Natural killer cell treated with Interleukin-12 subunit alpha and Interleukin-12 subunit beta and Interleukin-15 and Interleukin-18, amount 100 ng/mL, for 72 hours (primary cell): ENCODE measurements at regions not wholly inside any gene's neighbourhood (a gene's known extent, or its start where the extent isn't known, plus 50 kb on each side); places are given as distances from the start of the nearest gene placed in this dataset.

Experiments
- ATAC-seq, 2 donors: fragments of 150-1000 bp; cut with Tn5 transposase in 1 of 2; sonication (Bioruptor Pico), chemical (Tn5 transposase) in 1 of 2; 2 replicates each; pipeline ENCODE4 v1.10.0; 2021
- DNase-seq: peaks from one replicate; pipeline ENCODE4 v3.0.0; 2022; ENCODE audit warnings: low spot score
- H3K27ac Mint-ChIP-seq, 2 donors: 1 replicate in 1 of 2; 2 replicates in 1 of 2; pipeline ENCODE4 v1.8.0; 2022; ENCODE audit warnings: mixed read lengths in 2 of 2, mild to moderate bottlenecking in 1 of 2, moderate library complexity in 1 of 2
- H3K27me3 Mint-ChIP-seq, 2 donors: 1 replicate in 1 of 2; 2 replicates in 1 of 2; pipeline ENCODE4 v1.8.0; 2022; ENCODE audit warnings: mixed read lengths in 2 of 2
- H3K36me3 Mint-ChIP-seq: one replicate; pipeline ENCODE4 v1.8.0; 2022; ENCODE audit warnings: mixed read lengths
- H3K4me1 Mint-ChIP-seq, 2 donors: 1 replicate in 1 of 2; 2 replicates in 1 of 2; pipeline ENCODE4 v1.8.0; 2022; ENCODE audit warnings: low read depth in 2 of 2, mixed read lengths in 2 of 2, mild to moderate bottlenecking in 1 of 2
- H3K4me3 Mint-ChIP-seq: one replicate; pipeline ENCODE4 v1.8.0; 2022; ENCODE audit warnings: mixed read lengths
- H3K9me3 Mint-ChIP-seq: 2 replicates; pipeline ENCODE4 v1.8.0; 2022; ENCODE audit warnings: mixed read lengths

- Mint-ChIP-seq H3K4me3 (no peak overlapping the region), H3K36me3 (no peaks in the 10 kb centered on the region), H3K27ac (no peak overlapping the region), H3K9me3 (no peaks in the 10 kb centered on the region), H3K4me1 (no peaks in the 10 kb centered on the region), H3K27me3 (peaks cover 22% of the 10 kb centered on the region in 2 donors)
- no peak for ATAC-seq
- DNase-seq, result no peak
Measured at GRCh38 chr13:52944697-52945096, 83.9 kb upstream of the OLFM4 start.

- H3K4me3 Mint-ChIP-seq, result no peak overlapping the region
- H3K4me1 Mint-ChIP-seq, result no peaks in the 10 kb centered on the region
- DNase-seq (no peak), ATAC-seq (no peak)
- H3K36me3 Mint-ChIP-seq, result no peaks in the 10 kb centered on the region
- no peak overlapping the region for H3K27ac Mint-ChIP-seq
- H3K27me3 Mint-ChIP-seq, result peaks cover 7 to 24% of the 10 kb centered on the region in 2 donors
- no peaks in the 10 kb centered on the region for H3K9me3 Mint-ChIP-seq
Measured at GRCh38 chr13:52938065-52938464, 89.6 kb upstream of the PCDH8 start.

- peaks cover 7 to 24% of the 10 kb centered on the region in 2 donors for H3K27me3 Mint-ChIP-seq
- ATAC-seq (no peak), DNase-seq (no peak)
- H3K36me3 Mint-ChIP-seq, result no peaks in the 10 kb centered on the region
- no peaks in the 10 kb centered on the region for H3K9me3 Mint-ChIP-seq
- no peak overlapping the region for H3K27ac Mint-ChIP-seq
- no peaks in the 10 kb centered on the region for H3K4me1 Mint-ChIP-seq
- H3K4me3 Mint-ChIP-seq, result no peak overlapping the region
Measured at GRCh38 chr13:52936806-52937205, 88.4 kb upstream of the PCDH8 start.

- no peaks in the 10 kb centered on the region for H3K36me3 Mint-ChIP-seq
- no peak for ATAC-seq
- no peak overlapping the region for H3K4me3 Mint-ChIP-seq
Measured at GRCh38 chr13:52934258-52934657, 85.8 kb upstream of the PCDH8 start.

GRCh38 chr13:52933547-52934210 is 85.2 kb upstream of the PCDH8 start:
- H3K4me3 Mint-ChIP-seq, result no peak overlapping the region
- DNase-seq, result no peak
- H3K36me3 Mint-ChIP-seq, result no peaks in the 10 kb centered on the region
- H3K4me1 Mint-ChIP-seq, result no peaks in the 10 kb centered on the region
- H3K27ac Mint-ChIP-seq, result no peak overlapping the region
- H3K27me3 Mint-ChIP-seq, result peaks cover 8 to 39% of the 10 kb centered on the region in 2 donors
- H3K9me3 Mint-ChIP-seq, result no peaks in the 10 kb centered on the region
- ATAC-seq, result no peak

More at GRCh38 chr13:52934258-52934657, 85.8 kb upstream of the PCDH8 start:
- H3K27me3 Mint-ChIP-seq, result peaks cover 5 to 35% of the 10 kb centered on the region in 2 donors
- H3K27ac Mint-ChIP-seq, result no peak overlapping the region
- no peak for DNase-seq
- no peaks in the 10 kb centered on the region for H3K9me3 Mint-ChIP-seq
- no peaks in the 10 kb centered on the region for H3K4me1 Mint-ChIP-seq

GRCh38 chr13:52933099-52933498 is 84.7 kb upstream of the PCDH8 start:
- Mint-ChIP-seq H3K4me1 (no peaks in the 10 kb centered on the region), H3K36me3 (no peaks in the 10 kb centered on the region), H3K4me3 (no peak overlapping the region), H3K27ac (no peak overlapping the region), H3K9me3 (no peaks in the 10 kb centered on the region), H3K27me3 (peaks cover 13 to 44% of the 10 kb centered on the region in 2 donors)
- no peak for ATAC-seq
- no peak for DNase-seq

- no peaks in the 10 kb centered on the region for H3K36me3 Mint-ChIP-seq
- no peaks in the 10 kb centered on the region for H3K4me1 Mint-ChIP-seq
- no peaks in the 10 kb centered on the region for H3K9me3 Mint-ChIP-seq
- H3K27ac Mint-ChIP-seq, result no peak overlapping the region
- H3K4me3 Mint-ChIP-seq, result no peak overlapping the region
- DNase-seq, result no peak
- H3K27me3 Mint-ChIP-seq, result peaks cover 13 to 44% of the 10 kb centered on the region in 2 donors
- no peak for ATAC-seq
Measured at GRCh38 chr13:52932649-52933048, 84.2 kb upstream of the PCDH8 start.

- Mint-ChIP-seq H3K36me3 (no peaks in the 10 kb centered on the region), H3K9me3 (no peaks in the 10 kb centered on the region), H3K27me3 (peaks cover 14 to 45% of the 10 kb centered on the region in 2 donors), H3K4me3 (no peak overlapping the region), H3K27ac (no peak overlapping the region), H3K4me1 (no peaks in the 10 kb centered on the region)
- DNase-seq, result no peak
- no peak for ATAC-seq
Measured at GRCh38 chr13:52931539-52932431, 83.3 kb upstream of the PCDH8 start.

- no peak overlapping the region for H3K4me3 Mint-ChIP-seq
- no peaks in the 10 kb centered on the region for H3K4me1 Mint-ChIP-seq
- ATAC-seq, result no peak
- H3K27me3 Mint-ChIP-seq, result peaks cover 14 to 44% of the 10 kb centered on the region in 2 donors
- H3K9me3 Mint-ChIP-seq, result no peaks in the 10 kb centered on the region
- no peak overlapping the region for H3K27ac Mint-ChIP-seq
- no peak for DNase-seq
- no peaks in the 10 kb centered on the region for H3K36me3 Mint-ChIP-seq
Measured at GRCh38 chr13:52931131-52931530, 82.7 kb upstream of the PCDH8 start.

- Mint-ChIP-seq H3K4me1 (no peaks in the 10 kb centered on the region), H3K9me3 (no peaks in the 10 kb centered on the region), H3K27me3 (peaks cover 14 to 34% of the 10 kb centered on the region in 2 donors), H3K4me3 (no peak overlapping the region), H3K27ac (no peak overlapping the region), H3K36me3 (no peaks in the 10 kb centered on the region)
- DNase-seq (no peak), ATAC-seq (no peak)
Measured at GRCh38 chr13:52929846-52930245, 81.4 kb upstream of the PCDH8 start.

GRCh38 chr13:52926971-52927370 is 78.5 kb upstream of the PCDH8 start:
- Mint-ChIP-seq H3K9me3 (no peaks in the 10 kb centered on the region), H3K27me3 (peaks cover 16 to 34% of the 10 kb centered on the region in 2 donors), H3K36me3 (no peaks in the 10 kb centered on the region), H3K4me1 (no peaks in the 10 kb centered on the region), H3K27ac (no peak overlapping the region), H3K4me3 (no peak overlapping the region)
- DNase-seq (no peak), ATAC-seq (no peak)

GRCh38 chr13:52925775-52926285 is 77.4 kb upstream of the PCDH8 start:
- Mint-ChIP-seq H3K9me3 (no peaks in the 10 kb centered on the region), H3K4me1 (no peaks in the 10 kb centered on the region), H3K27me3 (peaks cover 16 to 29% of the 10 kb centered on the region in 2 donors), H3K4me3 (no peak overlapping the region), H3K36me3 (no peaks in the 10 kb centered on the region), H3K27ac (no peak overlapping the region)
- DNase-seq (no peak), ATAC-seq (no peak)

GRCh38 chr13:52925251-52925650 is 76.8 kb upstream of the PCDH8 start:
- Mint-ChIP-seq H3K4me1 (no peaks in the 10 kb centered on the region), H3K27ac (no peak overlapping the region), H3K36me3 (no peaks in the 10 kb centered on the region), H3K27me3 (peaks cover 13 to 27% of the 10 kb centered on the region in 2 donors), H3K9me3 (no peaks in the 10 kb centered on the region), H3K4me3 (no peak overlapping the region)
- DNase-seq (no peak), ATAC-seq (no peak)
